ENCODE measurements at regions not wholly inside any gene's neighbourhood (a gene's known extent, or its start where the extent isn't known, plus 50 kb on each side); places are given as distances from the start of the nearest gene placed in this dataset.
A peak's percentile ranks its signal among the peaks of the same experiment; 100 is the strongest.

GRCh38 chr7:116439005-116439404 lies 60.5 kb upstream of the CAV2 start (continued):
- TF ChIP-seq YY1 (IDR thresholded peaks at IDR 0.05; ENCODE audit: borderline replicate concordance in 1 of 3, control insufficient read depth in 1 of 3, extremely low read depth in 1 of 3, insufficient read depth in 3 of 3, insufficient read length in 1 of 3, insufficient replicate concordance in 2 of 3, low read depth in 1 of 3, low read length in 2 of 3): no peak
- peak; percentile 82 for TF ChIP-seq POLR2AphosphoS5 (IDR thresholded peaks at IDR 0.05; ENCODE audit: control insufficient read depth, insufficient read depth, low read depth, low read length)
- TF ChIP-seq ELF4 (CRISPR knock-in tag; IDR thresholded peaks at IDR 0.05): peak; percentile 90
- 0 out of 2 replicates have a peak, but pooled peaks have one; percentile 34 for TF ChIP-seq SMAD3 (CRISPR knock-in tag; conservative IDR thresholded peaks at IDR 0.05)
- TF ChIP-seq HLTF (IDR thresholded peaks at IDR 0.05): no peak
- no peak for TF ChIP-seq E2F8 (IDR thresholded peaks at IDR 0.05; ENCODE audit: low read depth, partially characterized antibody)
- TF ChIP-seq ZNF431 (CRISPR knock-in tag; IDR thresholded peaks at IDR 0.05): no peak
- TF ChIP-seq SIN3A (IDR thresholded peaks at IDR 0.05; ENCODE audit: borderline replicate concordance in 2 of 2, control insufficient read depth in 1 of 2, low read depth in 2 of 2, low read length in 2 of 2): no peak
- no peak for TF ChIP-seq ZBTB7A (IDR thresholded peaks at IDR 0.05; ENCODE audit: borderline replicate concordance, control insufficient read depth, low read depth, low read length)
- peak; percentile 89 for TF ChIP-seq SMARCA4 (IDR thresholded peaks at IDR 0.05)
- TF ChIP-seq MLLT1 (IDR thresholded peaks at IDR 0.05): no peak
- no peak for TF ChIP-seq ZNF707 (CRISPR knock-in tag; conservative IDR thresholded peaks at IDR 0.05)
- TF ChIP-seq RBM34 (IDR thresholded peaks at IDR 0.05; ENCODE audit: borderline replicate concordance, insufficient read depth, low read length): no peak
- TF ChIP-seq ZNF75A (CRISPR knock-in tag; IDR thresholded peaks at IDR 0.05): no peak
- peak; percentile 14; the same call in 1 of the 2 replicates for TF ChIP-seq ZNF239 (CRISPR knock-in tag; IDR thresholded peaks at IDR 0.05)
- TF ChIP-seq BRCA1 (IDR thresholded peaks at IDR 0.05): no peak
- no peak for TF ChIP-seq BRCA1 (CRISPR knock-in tag; IDR thresholded peaks at IDR 0.05)
- TF ChIP-seq TRIM24 (IDR thresholded peaks at IDR 0.05): peak; percentile 83 to 90
- no peak for TF ChIP-seq SNRNP70 (optimal IDR thresholded peaks at IDR 0.05; ENCODE audit: low read depth, low read length)
- no peak for TF ChIP-seq KLF1 (tag; IDR thresholded peaks at IDR 0.05)
- 0 out of 2 replicates have a peak, but pooled peaks have one; percentile 44 for TF ChIP-seq CXXC5 (CRISPR knock-in tag; IDR thresholded peaks at IDR 0.05)
- TF ChIP-seq, protein P1, sequence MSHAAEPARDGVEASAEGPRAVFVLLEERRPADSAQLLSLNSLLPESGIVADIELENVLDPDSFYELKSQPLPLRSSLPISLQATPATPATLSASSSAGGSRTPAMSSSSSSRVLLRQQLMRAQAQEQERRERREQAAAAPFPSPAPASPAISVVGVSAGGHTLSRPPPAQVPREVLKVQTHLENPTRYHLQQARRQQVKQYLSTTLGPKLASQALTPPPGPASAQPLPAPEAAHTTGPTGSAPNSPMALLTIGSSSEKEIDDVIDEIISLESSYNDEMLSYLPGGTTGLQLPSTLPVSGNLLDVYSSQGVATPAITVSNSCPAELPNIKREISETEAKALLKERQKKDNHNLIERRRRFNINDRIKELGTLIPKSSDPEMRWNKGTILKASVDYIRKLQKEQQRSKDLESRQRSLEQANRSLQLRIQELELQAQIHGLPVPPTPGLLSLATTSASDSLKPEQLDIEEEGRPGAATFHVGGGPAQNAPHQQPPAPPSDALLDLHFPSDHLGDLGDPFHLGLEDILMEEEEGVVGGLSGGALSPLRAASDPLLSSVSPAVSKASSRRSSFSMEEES (CRISPR knock-in tag; IDR thresholded peaks at IDR 0.05): no peak
- TF ChIP-seq TEAD1 (CRISPR knock-in tag; IDR thresholded peaks at IDR 0.05): peak in 1 of 2 experiments; percentile 63; a peak in 2 of 4 replicates
- TF ChIP-seq RBM17 (IDR thresholded peaks at IDR 0.05; ENCODE audit: borderline replicate concordance, low read depth, low read length): no peak
- TF ChIP-seq FOXK2 (conservative IDR thresholded peaks at IDR 0.05 in 1 of 2, IDR thresholded peaks at IDR 0.05 in 1 of 2; ENCODE audit: low read depth in 2 of 2): 0 out of 4 replicates have a peak, but pooled peaks of 1 of the 2 experiments have one; percentile 26

Data from K562 (cell line).